ENCODE measurements at regions not wholly inside any gene's neighbourhood (a gene's known extent, or its start where the extent isn't known, plus 50 kb on each side); places are given as distances from the start of the nearest gene placed in this dataset.

DNA sequence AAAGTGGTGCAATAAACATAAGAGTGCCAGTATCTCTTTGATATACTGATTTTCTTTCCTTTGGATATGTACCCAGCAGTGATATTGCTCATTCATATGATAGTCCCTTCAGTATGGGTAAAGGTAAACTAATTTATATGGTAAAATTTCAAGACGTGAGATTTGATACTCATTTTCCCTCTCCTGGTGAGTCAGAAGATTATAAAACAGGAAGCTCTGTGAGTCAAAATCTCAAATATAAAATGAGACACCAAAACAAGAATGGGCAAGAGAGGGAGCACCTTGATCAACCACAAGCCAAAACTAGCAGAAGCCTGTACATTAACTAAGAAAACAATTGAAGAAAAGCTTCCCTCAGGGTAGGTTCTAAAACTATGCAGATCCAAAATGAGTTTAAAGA is 216.3 kb downstream of the SLITRK6 start:
- Histone ChIP-seq H3K18ac (ENCODE audit: low read depth, low read length) (no peak overlapping the region), H3K27ac (ENCODE audit: insufficient read depth, low read length) (no peak overlapping the region), H3K4me2 (ENCODE audit: low read depth, low read length) (no peak overlapping the region), H4K91ac (ENCODE audit: insufficient read depth, low read depth, low read length) (no peak overlapping the region), H2BK120ac (ENCODE audit: low read depth, low read length) (no peak overlapping the region), H3K9ac (ENCODE audit: low read depth, low read length) (no peak overlapping the region), H2AK5ac (ENCODE audit: low read depth, low read length) (no peak overlapping the region), H3K23ac (ENCODE audit: low read depth, low read length) (no peak overlapping the region), H2BK15ac (ENCODE audit: low read depth, low read length) (no peak overlapping the region), H3K79me1 (ENCODE audit: low read depth in 1 of 2, low read length in 2 of 2) (no peaks in the 10 kb centered on the region), H3K56ac (ENCODE audit: extremely low read depth, insufficient read depth, low read length) (no peak overlapping the region), H2BK5ac (ENCODE audit: low read depth, low read length, poor library complexity, severe bottlenecking) (no peak overlapping the region), H4K8ac (ENCODE audit: low read depth in 2 of 2, low read length in 2 of 2) (no peak overlapping the region), H2AK9ac (replicated peaks; ENCODE audit: low read depth, low read length, poor library complexity) (no peak overlapping the region), H2BK20ac (ENCODE audit: low read depth, low read length) (no peak overlapping the region), H3K4ac (ENCODE audit: low read depth, low read length) (no peak overlapping the region), H3K14ac (replicated peaks; ENCODE audit: low read depth, low read length) (no peak overlapping the region), H3K9me1 (ENCODE audit: insufficient read depth, low read length) (no peaks in the 10 kb centered on the region), H4K20me1 (ENCODE audit: insufficient read depth, low read length) (no peaks in the 10 kb centered on the region), H4K5ac (ENCODE audit: low read depth, low read length) (no peak overlapping the region), H3K9me3 (ENCODE audit: control insufficient read depth, insufficient read depth, low read length) (no peaks in the 10 kb centered on the region), H3K4me3 (ENCODE audit: insufficient read depth, low read depth, low read length) (no peak overlapping the region), H3K27me3 (ENCODE audit: control insufficient read depth, insufficient read depth, low read length) (no peaks in the 10 kb centered on the region), H3K4me1 (ENCODE audit: control insufficient read depth, insufficient read depth, low read length) (no peaks in the 10 kb centered on the region; the same call in 1 of the 2 replicates), H3K36me3 (ENCODE audit: control insufficient read depth, insufficient read depth, low read length) (no peaks in the 10 kb centered on the region), H2AFZ (replicated peaks; ENCODE audit: low read length, poor library complexity) (no peak overlapping the region)
- DNase-seq: peak; percentile 28
- in situ Hi-C loops (cut with MboI; ENCODE audit: low sequenced_read_pairs) (no loop called here), dilution Hi-C loops (cut with HindIII; ENCODE audit: low sequenced_read_pairs, unreplicated experiment) (no loop called here), intact Hi-C loops (cut with micrococcal nuclease) (loop anchor here (10.0 kb wide), 1 partner anchor 528 kb away; no protein-coding TSS in a partner anchor)
- no peak; the same call in 1 of the 2 replicates for ATAC-seq (ENCODE audit: low read depth)
- WGBS, 2 experiments (ENCODE audit: extremely low coverage in 2 of 2, insufficient read length in 1 of 2): no CpG with 5 or more reads among the region's 1 CpG
- no TSS peak for BruUV-seq (replicated peaks)
- POLR2A ChIA-PET (ENCODE audit: unreplicated experiment): interaction anchor here (0.5 kb wide), 1 partner anchor 253 kb away, joined by 3 read pairs; no protein-coding TSS in a partner anchor
- TF ChIP-seq MAFK (IDR thresholded peaks at IDR 0.05; ENCODE audit: low read depth, low read length) (no peak), BHLHE40 (IDR thresholded peaks at IDR 0.05; ENCODE audit: low read depth, low read length) (no peak), SMC3 (IDR thresholded peaks at IDR 0.05; ENCODE audit: low read depth, low read length) (no peak), RFX5 (IDR thresholded peaks at IDR 0.05; ENCODE audit: low read depth, low read length) (no peak), RCOR1 (IDR thresholded peaks at IDR 0.05; ENCODE audit: insufficient replicate concordance, low read length) (no peak), MXI1 (IDR thresholded peaks at IDR 0.05; ENCODE audit: borderline replicate concordance, low read depth, low read length) (no peak), CEBPB (IDR thresholded peaks at IDR 0.05; ENCODE audit: low read depth, low read length) (no peak)
- TF ChIP-seq, protein P1, sequence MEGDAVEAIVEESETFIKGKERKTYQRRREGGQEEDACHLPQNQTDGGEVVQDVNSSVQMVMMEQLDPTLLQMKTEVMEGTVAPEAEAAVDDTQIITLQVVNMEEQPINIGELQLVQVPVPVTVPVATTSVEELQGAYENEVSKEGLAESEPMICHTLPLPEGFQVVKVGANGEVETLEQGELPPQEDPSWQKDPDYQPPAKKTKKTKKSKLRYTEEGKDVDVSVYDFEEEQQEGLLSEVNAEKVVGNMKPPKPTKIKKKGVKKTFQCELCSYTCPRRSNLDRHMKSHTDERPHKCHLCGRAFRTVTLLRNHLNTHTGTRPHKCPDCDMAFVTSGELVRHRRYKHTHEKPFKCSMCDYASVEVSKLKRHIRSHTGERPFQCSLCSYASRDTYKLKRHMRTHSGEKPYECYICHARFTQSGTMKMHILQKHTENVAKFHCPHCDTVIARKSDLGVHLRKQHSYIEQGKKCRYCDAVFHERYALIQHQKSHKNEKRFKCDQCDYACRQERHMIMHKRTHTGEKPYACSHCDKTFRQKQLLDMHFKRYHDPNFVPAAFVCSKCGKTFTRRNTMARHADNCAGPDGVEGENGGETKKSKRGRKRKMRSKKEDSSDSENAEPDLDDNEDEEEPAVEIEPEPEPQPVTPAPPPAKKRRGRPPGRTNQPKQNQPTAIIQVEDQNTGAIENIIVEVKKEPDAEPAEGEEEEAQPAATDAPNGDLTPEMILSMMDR (conservative IDR thresholded peaks at IDR 0.05; ENCODE audit: low read depth, low read length): no peak
- CTCF ChIA-PET: interaction anchor here (0.6 to 1.3 kb wide), 2 partner anchors 22 to 470 kb away, joined by 3 read pairs; no protein-coding TSS in a partner anchor

Measured in IMR-90 (cell line).